Epithelial cell of esophagus (primary cell): ENCODE measurements at regions not wholly inside any gene's neighbourhood (a gene's known extent, or its start where the extent isn't known, plus 50 kb on each side); places are given as distances from the start of the nearest gene placed in this dataset.
"Not testable (repeated sequence)": the region's sequence is repeated elsewhere in the genome, so short reads cannot be mapped to it uniquely, and the experiment has no call there.

Experiments used
- DNase-seq: peaks from one replicate; pipeline ENCODE4 v3.0.0; 2010; ENCODE audit warnings: low read depth
- H3K4me3 ChIP-seq: 2 replicates; pipeline ENCODE4 v1.5.1; 2011; ENCODE audit warnings: mild to moderate bottlenecking, low read length, control low read depth
- TF ChIP-seq, protein P1 (sequence below): IDR thresholded peaks from 2 replicates; pipeline ENCODE4 v1.5.1; 2011; ENCODE audit warnings: low read depth, mild to moderate bottlenecking, low read length, control low read depth, inconsistent platforms; ENCODE audit not compliant: insufficient read depth; ENCODE audit errors: missing control alignments

DNA sequence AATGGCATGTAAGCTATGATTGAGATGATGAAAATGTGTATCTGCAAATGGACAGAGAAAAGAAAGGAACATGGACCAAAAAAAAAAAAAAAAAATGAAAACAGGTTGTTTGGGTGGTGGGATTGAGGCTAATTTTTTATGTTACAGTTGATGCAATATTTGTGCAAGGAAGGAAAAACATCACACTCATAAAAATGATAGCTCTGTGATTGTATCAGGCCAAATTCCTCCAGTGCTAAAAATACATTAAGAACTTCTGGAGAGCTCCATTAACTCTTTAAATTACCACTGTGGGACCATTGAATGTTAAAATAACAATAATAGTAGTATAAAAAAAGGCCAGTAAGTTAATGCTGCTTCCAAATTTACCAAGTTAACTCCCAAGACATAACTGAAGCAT lies 79.5 kb upstream of the MSX2 start:
- TF ChIP-seq, protein P1, sequence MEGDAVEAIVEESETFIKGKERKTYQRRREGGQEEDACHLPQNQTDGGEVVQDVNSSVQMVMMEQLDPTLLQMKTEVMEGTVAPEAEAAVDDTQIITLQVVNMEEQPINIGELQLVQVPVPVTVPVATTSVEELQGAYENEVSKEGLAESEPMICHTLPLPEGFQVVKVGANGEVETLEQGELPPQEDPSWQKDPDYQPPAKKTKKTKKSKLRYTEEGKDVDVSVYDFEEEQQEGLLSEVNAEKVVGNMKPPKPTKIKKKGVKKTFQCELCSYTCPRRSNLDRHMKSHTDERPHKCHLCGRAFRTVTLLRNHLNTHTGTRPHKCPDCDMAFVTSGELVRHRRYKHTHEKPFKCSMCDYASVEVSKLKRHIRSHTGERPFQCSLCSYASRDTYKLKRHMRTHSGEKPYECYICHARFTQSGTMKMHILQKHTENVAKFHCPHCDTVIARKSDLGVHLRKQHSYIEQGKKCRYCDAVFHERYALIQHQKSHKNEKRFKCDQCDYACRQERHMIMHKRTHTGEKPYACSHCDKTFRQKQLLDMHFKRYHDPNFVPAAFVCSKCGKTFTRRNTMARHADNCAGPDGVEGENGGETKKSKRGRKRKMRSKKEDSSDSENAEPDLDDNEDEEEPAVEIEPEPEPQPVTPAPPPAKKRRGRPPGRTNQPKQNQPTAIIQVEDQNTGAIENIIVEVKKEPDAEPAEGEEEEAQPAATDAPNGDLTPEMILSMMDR, result no peak
- no peak for DNase-seq
- H3K4me3 ChIP-seq, result no peak overlapping the region

DNA sequence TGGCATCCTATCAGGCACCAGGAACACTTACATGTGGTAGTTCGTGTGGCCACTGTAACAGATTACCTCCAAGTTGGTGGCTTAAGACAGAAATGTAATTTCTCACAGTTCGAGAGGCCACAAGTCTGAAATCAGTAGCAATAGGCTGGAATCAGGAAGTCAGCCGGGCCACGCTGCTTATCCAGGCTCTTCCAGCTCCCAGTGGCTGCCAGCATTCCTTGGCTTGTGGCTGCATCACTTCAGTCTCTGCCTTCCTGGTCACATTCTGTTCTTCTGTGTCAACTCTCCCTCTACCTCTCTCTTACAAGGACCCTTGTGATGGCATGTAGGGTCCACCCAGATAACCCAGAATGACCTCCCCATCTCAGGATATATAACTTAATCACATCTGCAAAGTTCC lies 78.7 kb upstream of the MSX2 start:
- no peak overlapping the region for H3K4me3 ChIP-seq
- DNase-seq, result no peak
- TF ChIP-seq, protein P1, result no peak

DNA sequence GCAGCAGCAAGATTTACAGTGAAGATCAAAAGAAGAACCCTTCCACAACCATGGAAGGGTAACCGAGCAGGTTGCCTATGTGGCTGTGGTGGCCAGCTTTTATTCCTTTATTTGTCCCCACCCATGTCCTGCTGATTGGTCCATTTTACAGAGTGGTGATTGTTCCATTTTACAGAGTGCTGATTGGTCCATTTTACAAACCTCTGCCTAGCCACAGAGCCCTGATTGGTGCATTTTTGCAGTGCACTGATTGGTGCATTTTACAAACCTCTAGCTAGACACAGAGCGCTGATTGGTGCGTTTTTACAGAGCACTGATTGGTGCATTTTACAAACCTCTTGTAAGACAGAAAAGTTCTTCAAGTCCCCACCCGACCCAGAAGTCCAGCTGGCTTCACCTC lies 75.8 kb upstream of the MSX2 start:
- not testable (repeated sequence) for DNase-seq, H3K4me3 ChIP-seq

DNA sequence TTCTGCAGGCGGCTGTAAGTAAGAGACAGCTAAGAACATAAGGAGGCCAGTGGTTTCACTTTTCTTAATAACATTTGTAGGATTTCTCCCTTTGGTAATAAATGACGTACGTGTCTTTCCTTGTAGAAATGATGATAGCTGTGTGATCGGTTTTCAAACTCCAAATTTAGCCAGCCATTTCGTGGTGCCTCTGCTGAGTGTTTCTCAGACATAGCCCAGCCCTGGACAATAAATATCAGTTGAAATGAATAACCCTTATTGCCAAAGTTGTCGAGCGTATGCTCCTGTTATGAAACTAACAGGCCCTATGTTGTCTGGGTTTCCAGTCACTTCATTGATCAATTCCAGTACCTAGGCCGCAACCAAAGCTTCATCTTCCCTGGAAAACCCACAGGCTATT lies 75.0 kb upstream of the MSX2 start:
- no peak for DNase-seq
- TF ChIP-seq, protein P1, result no peak
- no peak overlapping the region for H3K4me3 ChIP-seq

DNA sequence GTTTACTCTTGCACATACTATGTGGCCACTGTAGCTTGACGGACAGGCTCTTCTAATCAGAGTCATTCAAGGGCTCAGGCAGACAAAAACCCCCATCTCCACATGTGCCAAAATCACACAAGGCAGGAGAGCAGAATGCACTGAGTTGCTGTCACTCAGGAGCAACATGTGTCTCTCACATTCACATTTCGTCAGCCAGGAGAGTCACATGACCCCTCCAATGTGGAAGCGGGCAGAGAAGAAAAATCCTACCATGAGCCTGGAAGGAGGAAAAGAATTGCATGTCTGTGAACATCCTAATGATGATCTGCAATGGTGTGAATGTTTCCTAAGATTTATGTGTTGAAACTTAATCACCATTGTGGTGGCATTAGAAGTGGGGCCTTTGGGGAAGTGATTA lies 69.9 kb upstream of the MSX2 start:
- H3K4me3 ChIP-seq, result no peak overlapping the region
- TF ChIP-seq, protein P1, result no peak
- no peak for DNase-seq

DNA sequence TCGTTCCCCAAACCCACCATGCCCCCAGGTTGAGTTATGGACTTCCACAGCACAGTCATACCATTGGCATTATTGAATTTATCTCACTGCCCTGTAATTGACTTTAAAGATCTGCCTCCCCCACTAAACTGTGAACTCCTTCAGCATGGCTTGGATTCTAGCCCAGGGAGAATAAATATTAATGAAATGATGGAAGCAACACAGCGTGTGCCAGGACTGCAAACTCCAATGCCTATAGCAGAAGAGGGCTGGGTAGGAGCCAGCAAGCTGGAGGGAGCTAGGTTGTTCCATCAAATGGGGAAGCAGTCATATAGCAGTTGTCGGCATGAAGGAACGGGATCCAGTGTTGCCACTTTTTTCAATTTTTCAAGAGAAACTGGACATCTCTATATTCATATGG lies 69.0 kb upstream of the MSX2 start:
- H3K4me3 ChIP-seq, result no peak overlapping the region
- no peak for DNase-seq
- TF ChIP-seq, protein P1, result no peak

DNA sequence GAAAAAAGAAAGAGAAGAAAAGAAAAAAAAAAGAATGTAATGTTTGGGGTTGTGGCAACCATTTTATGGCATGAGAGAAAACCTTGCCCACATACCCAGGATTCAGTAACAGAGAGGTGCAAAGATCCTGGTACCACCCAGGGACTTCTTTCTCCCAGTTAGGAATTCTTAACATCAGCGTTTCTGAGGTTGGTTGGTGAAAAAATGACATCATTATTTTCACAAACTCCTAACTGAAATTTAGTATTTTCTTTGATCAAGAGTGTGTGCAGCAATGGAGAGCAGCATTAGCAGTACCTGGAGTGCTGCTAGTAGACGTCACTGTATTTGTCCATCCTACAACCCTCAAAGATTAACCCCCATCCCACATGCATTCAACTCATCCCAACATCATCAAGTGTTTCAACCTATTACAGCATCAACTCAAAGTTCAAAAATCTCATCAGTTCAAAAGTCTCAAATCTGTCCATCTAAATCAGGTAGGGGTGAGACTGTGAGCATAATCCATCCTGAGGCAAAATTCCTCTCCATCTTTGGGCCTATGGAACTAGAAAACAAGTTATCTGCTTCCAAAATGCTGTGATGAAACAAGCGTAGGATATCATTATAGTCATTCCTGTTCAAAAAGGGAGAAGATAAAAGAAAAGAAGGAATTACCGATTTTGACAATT lies 60.1 kb upstream of the MSX2 start:
- DNase-seq, result no peak
- TF ChIP-seq, protein P1, result no peak
- no peak overlapping the region for H3K4me3 ChIP-seq

DNA sequence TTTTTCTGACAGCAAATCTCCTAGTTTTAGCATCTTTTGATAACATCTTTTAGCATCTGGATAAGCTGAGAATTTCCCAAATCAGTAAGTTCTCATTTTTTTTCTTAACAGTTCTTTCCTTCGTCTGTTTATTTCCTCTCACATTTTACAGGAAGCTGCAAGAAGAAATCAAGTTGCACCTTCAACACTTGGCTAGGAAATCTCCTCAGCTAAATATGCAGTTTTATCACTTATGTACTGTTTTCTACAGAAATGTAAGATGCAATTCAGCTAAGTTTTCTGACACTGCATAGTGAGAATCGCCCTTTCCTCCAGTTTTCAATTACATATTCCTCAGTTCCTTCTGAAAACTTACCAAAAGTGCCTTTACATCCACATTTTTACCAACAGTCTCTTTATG lies 59.0 kb upstream of the MSX2 start:
- DNase-seq, result no peak
- H3K4me3 ChIP-seq, result no peak overlapping the region
- TF ChIP-seq, protein P1, result no peak
